HL-60 (cell line): ENCODE measurements at regions not wholly inside any gene's neighbourhood (a gene's known extent, or its start where the extent isn't known, plus 50 kb on each side); places are given as distances from the start of the nearest gene placed in this dataset.

ENCODE experiments used
- POLR2AphosphoS5 ChIP-seq: IDR thresholded peaks from 2 replicates; pipeline ENCODE4 v1.6.1; 2012; ENCODE audit warnings: low read depth
- SPI1 ChIP-seq: IDR thresholded peaks from 2 replicates; pipeline ENCODE4 v1.6.1; 2012; ENCODE audit warnings: low read depth, mild to moderate bottlenecking, borderline replicate concordance
- TF ChIP-seq, protein P1 (sequence below): IDR thresholded peaks from one replicate; pipeline ENCODE4 v1.5.1; 2011; ENCODE audit warnings: low read length, control low read depth, inconsistent platforms; ENCODE audit not compliant: insufficient read depth
- TF ChIP-seq, protein P2 (sequence below): IDR thresholded peaks from 2 replicates; pipeline ENCODE4 v1.6.1; 2012; ENCODE audit warnings: low read depth; ENCODE audit not compliant: insufficient replicate concordance

DNA sequence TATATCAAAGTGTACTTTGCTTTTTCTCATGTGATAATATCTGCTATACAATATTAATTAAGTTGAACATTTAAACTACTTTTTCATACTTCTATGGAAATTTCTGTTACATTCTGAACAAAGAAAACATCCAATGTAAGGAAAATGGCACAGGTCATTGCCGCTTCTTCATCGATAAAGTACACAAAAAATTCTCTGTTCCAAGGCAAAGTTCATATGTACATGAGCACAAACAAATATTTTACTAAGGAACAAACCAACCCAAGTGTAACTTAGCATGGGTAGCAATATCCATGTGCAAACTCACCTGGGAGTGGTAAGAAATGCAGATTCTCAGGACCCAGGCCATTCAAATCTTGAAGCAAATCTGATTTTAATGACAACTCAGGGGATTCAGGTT, 139.8 kb downstream of the TMEM161B start:
- TF ChIP-seq, protein P1, sequence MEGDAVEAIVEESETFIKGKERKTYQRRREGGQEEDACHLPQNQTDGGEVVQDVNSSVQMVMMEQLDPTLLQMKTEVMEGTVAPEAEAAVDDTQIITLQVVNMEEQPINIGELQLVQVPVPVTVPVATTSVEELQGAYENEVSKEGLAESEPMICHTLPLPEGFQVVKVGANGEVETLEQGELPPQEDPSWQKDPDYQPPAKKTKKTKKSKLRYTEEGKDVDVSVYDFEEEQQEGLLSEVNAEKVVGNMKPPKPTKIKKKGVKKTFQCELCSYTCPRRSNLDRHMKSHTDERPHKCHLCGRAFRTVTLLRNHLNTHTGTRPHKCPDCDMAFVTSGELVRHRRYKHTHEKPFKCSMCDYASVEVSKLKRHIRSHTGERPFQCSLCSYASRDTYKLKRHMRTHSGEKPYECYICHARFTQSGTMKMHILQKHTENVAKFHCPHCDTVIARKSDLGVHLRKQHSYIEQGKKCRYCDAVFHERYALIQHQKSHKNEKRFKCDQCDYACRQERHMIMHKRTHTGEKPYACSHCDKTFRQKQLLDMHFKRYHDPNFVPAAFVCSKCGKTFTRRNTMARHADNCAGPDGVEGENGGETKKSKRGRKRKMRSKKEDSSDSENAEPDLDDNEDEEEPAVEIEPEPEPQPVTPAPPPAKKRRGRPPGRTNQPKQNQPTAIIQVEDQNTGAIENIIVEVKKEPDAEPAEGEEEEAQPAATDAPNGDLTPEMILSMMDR, result no peak
- TF ChIP-seq POLR2AphosphoS5 (no peak), SPI1 (no peak)
- TF ChIP-seq, protein P2, sequence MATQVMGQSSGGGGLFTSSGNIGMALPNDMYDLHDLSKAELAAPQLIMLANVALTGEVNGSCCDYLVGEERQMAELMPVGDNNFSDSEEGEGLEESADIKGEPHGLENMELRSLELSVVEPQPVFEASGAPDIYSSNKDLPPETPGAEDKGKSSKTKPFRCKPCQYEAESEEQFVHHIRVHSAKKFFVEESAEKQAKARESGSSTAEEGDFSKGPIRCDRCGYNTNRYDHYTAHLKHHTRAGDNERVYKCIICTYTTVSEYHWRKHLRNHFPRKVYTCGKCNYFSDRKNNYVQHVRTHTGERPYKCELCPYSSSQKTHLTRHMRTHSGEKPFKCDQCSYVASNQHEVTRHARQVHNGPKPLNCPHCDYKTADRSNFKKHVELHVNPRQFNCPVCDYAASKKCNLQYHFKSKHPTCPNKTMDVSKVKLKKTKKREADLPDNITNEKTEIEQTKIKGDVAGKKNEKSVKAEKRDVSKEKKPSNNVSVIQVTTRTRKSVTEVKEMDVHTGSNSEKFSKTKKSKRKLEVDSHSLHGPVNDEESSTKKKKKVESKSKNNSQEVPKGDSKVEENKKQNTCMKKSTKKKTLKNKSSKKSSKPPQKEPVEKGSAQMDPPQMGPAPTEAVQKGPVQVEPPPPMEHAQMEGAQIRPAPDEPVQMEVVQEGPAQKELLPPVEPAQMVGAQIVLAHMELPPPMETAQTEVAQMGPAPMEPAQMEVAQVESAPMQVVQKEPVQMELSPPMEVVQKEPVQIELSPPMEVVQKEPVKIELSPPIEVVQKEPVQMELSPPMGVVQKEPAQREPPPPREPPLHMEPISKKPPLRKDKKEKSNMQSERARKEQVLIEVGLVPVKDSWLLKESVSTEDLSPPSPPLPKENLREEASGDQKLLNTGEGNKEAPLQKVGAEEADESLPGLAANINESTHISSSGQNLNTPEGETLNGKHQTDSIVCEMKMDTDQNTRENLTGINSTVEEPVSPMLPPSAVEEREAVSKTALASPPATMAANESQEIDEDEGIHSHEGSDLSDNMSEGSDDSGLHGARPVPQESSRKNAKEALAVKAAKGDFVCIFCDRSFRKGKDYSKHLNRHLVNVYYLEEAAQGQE, result no peak
